Fibroblast of lung (primary cell): ENCODE measurements at regions not wholly inside any gene's neighbourhood (a gene's known extent, or its start where the extent isn't known, plus 50 kb on each side); places are given as distances from the start of the nearest gene placed in this dataset.

Source experiments
- DNase-seq, 2 donors: peaks; one replicate each; pipeline versions ENCODE4 v3.0.0 to v3.0.0-alpha.2; 2010; ENCODE audit warnings: low read depth in 2 of 2
- H2AFZ ChIP-seq: 2 replicates; pipeline ENCODE4 v1.5.1; 2012; ENCODE audit warnings: low read length, control low read depth, inconsistent platforms
- H3K27ac ChIP-seq: 2 replicates; pipeline ENCODE4 v1.5.1; 2011; ENCODE audit warnings: low read length, control low read depth; ENCODE audit not compliant: insufficient read depth
- H3K27me3 ChIP-seq: 2 replicates; pipeline ENCODE4 v1.5.1; 2011; ENCODE audit warnings: mild to moderate bottlenecking, low read length; ENCODE audit not compliant: control insufficient read depth, insufficient read depth
- H3K36me3 ChIP-seq: 2 replicates; pipeline ENCODE4 v1.5.1; 2011; ENCODE audit warnings: low read length; ENCODE audit not compliant: control insufficient read depth, insufficient read depth
- H3K4me1 ChIP-seq: 2 replicates; pipeline ENCODE4 v1.5.1; 2011; ENCODE audit warnings: low read length; ENCODE audit not compliant: control insufficient read depth, insufficient read depth; ENCODE audit errors: extremely low read depth
- H3K4me2 ChIP-seq: 2 replicates; pipeline ENCODE4 v1.5.1; 2011; ENCODE audit warnings: low read length, control low read depth; ENCODE audit not compliant: insufficient read depth; ENCODE audit errors: extremely low read depth
- H3K4me3 ChIP-seq, 4 experiments: fragments of 200-600 bp in 1 of 4; sonication (generic) in 1 of 4; replicated peaks in 1 of 4; 2 replicates each; pipeline ENCODE4 v1.5.1; 2011 to 2016; ENCODE audit warnings: low read length in 4 of 4, low read depth in 3 of 4, mild to moderate bottlenecking in 3 of 4, control low read depth in 2 of 4, inconsistent platforms in 1 of 4, mixed read lengths in 1 of 4; ENCODE audit not compliant: insufficient read depth in 1 of 4; ENCODE audit errors: control extremely low read depth in 1 of 4
- H3K79me2 ChIP-seq: 2 replicates; pipeline ENCODE4 v1.5.1; 2012; ENCODE audit warnings: mild to moderate bottlenecking, low read length, inconsistent platforms; ENCODE audit not compliant: control insufficient read depth, insufficient read depth
- H3K9ac ChIP-seq: 2 replicates; pipeline ENCODE4 v1.5.1; 2011; ENCODE audit warnings: mild to moderate bottlenecking, low read length, control low read depth; ENCODE audit not compliant: insufficient read depth
- H3K9me3 ChIP-seq: 2 replicates; pipeline ENCODE4 v1.5.1; 2012; ENCODE audit warnings: low read depth, low read length; ENCODE audit not compliant: control insufficient read depth, insufficient read depth
- H4K20me1 ChIP-seq: 2 replicates; pipeline ENCODE4 v1.5.1; 2011; ENCODE audit warnings: low read length; ENCODE audit not compliant: control insufficient read depth, insufficient read depth; ENCODE audit errors: extremely low read depth
- EZH2 ChIP-seq: IDR thresholded peaks from 2 replicates; pipeline ENCODE4 v1.5.1; 2012; ENCODE audit warnings: low read length, control low read depth, mild to moderate bottlenecking; ENCODE audit errors: missing control alignments
- TF ChIP-seq, protein P1 (sequence below), 2 donors: IDR thresholded peaks in 1 of 2; conservative IDR thresholded peaks in 1 of 2; 1 replicate in 1 of 2; 2 replicates in 1 of 2; pipeline ENCODE4 v1.5.1; 2011 to 2012; ENCODE audit warnings: low read length in 2 of 2, control low read depth in 1 of 2, inconsistent platforms in 1 of 2, low read depth in 1 of 2, mild to moderate bottlenecking in 1 of 2

DNA sequence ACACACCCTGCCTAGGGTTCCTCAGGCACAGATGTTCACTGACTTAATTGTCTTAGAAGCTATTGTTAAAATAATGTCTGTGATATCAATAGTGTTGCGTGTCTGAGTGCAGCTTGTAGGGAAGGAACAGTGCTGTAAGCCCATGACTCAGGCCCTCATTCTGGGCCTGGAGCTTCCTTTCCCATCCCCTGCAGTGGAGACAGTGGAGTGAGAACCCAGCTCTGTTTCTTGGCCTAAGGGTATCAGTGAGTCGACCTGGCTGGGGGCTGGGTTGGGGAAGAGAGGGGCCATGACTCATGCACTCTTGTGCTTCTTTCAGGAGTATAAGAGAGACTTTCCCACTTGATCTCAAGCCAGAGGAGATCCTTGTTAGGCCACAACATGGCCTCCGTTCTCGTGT lies 106.8 kb downstream of the HRH4 start:
- H3K9me3 ChIP-seq: no peaks in the 10 kb centered on the region
- no peaks in the 10 kb centered on the region for H3K79me2 ChIP-seq
- TF ChIP-seq EZH2: no peak
- TF ChIP-seq, protein P1, sequence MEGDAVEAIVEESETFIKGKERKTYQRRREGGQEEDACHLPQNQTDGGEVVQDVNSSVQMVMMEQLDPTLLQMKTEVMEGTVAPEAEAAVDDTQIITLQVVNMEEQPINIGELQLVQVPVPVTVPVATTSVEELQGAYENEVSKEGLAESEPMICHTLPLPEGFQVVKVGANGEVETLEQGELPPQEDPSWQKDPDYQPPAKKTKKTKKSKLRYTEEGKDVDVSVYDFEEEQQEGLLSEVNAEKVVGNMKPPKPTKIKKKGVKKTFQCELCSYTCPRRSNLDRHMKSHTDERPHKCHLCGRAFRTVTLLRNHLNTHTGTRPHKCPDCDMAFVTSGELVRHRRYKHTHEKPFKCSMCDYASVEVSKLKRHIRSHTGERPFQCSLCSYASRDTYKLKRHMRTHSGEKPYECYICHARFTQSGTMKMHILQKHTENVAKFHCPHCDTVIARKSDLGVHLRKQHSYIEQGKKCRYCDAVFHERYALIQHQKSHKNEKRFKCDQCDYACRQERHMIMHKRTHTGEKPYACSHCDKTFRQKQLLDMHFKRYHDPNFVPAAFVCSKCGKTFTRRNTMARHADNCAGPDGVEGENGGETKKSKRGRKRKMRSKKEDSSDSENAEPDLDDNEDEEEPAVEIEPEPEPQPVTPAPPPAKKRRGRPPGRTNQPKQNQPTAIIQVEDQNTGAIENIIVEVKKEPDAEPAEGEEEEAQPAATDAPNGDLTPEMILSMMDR (conservative IDR thresholded peaks at IDR 0.05 in 1 of 2, IDR thresholded peaks at IDR 0.05 in 1 of 2; ENCODE audit: low read depth in 1 of 2, low read length in 2 of 2): no peak
- no peaks in the 10 kb centered on the region for H3K4me1 ChIP-seq
- H2AFZ ChIP-seq: no peak overlapping the region
- no peak overlapping the region for H3K27ac ChIP-seq
- DNase-seq: peak in 1 of 2 donors; percentile 33
- no peak overlapping the region for H3K9ac ChIP-seq
- H3K4me3 ChIP-seq: no peak overlapping the region
- no peaks in the 10 kb centered on the region for H4K20me1 ChIP-seq
- no peaks in the 10 kb centered on the region for H3K36me3 ChIP-seq
- H3K4me2 ChIP-seq: no peak overlapping the region
- H3K27me3 ChIP-seq: no peaks in the 10 kb centered on the region

DNA sequence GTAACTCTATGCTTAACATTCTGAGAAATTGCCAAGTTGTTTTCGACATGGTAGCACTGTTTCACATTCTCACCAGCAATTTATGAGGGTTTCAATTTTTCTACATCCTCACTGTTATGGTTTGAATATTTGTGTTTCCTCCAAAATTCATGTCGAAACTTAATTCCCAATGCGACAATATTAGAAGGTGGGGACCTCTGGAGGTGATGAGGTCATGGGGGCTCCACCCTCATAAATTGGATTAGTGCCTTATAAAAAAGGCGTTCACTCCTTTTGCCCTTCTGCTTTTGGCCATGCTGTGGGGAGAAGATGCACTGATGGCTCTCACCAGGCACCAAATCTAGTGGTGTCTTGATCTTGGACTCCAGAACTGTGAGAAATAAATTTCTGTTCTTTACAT lies 110.3 kb downstream of the HRH4 start:
- Histone ChIP-seq H3K27ac (no peak overlapping the region), H3K4me1 (no peaks in the 10 kb centered on the region), H3K27me3 (no peaks in the 10 kb centered on the region), H3K4me2 (no peak overlapping the region), H3K79me2 (no peaks in the 10 kb centered on the region), H2AFZ (no peak overlapping the region), H3K9me3 (no peaks in the 10 kb centered on the region), H4K20me1 (no peaks in the 10 kb centered on the region), H3K36me3 (no peaks in the 10 kb centered on the region), H3K9ac (no peak overlapping the region), H3K4me3 (no peak overlapping the region)
- TF ChIP-seq EZH2: no peak
- TF ChIP-seq, protein P1 (conservative IDR thresholded peaks at IDR 0.05 in 1 of 2, IDR thresholded peaks at IDR 0.05 in 1 of 2; ENCODE audit: low read depth in 1 of 2, low read length in 2 of 2): no peak
- DNase-seq: no peak

DNA sequence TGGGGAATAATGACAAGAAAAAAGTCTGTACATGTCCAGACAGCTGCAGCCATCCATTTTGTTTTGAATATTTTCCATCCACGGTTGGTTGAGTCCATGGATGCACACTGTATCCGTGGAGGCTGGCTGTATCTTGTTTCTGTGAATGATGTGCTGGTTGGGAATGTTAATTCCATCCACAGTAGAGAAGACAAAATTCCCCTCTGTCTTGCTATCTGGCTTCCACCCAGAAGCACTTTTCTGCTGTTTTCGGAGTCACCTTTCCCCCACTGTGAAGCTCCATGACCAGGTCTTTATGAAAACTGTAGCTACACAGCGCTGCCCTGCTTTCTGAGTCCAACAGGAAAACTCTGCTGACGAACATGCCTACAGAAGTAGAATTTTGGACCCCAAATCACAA lies 122.3 kb downstream of the HRH4 start:
- Histone ChIP-seq H3K27me3 (peaks cover 3% of the 10 kb centered on the region), H3K4me3 (no peak overlapping the region), H3K9me3 (no peaks in the 10 kb centered on the region), H3K4me2 (no peak overlapping the region), H3K9ac (no peak overlapping the region), H3K36me3 (no peaks in the 10 kb centered on the region), H3K4me1 (no peaks in the 10 kb centered on the region), H3K27ac (no peak overlapping the region), H2AFZ (no peak overlapping the region), H4K20me1 (no peaks in the 10 kb centered on the region), H3K79me2 (no peaks in the 10 kb centered on the region)
- TF ChIP-seq, protein P1 (conservative IDR thresholded peaks at IDR 0.05 in 1 of 2, IDR thresholded peaks at IDR 0.05 in 1 of 2; ENCODE audit: low read depth in 1 of 2, low read length in 2 of 2): no peak
- TF ChIP-seq EZH2: no peak
- DNase-seq: no peak
